DOHH2 (cell line): ENCODE measurements at regions not wholly inside any gene's neighbourhood (a gene's known extent, or its start where the extent isn't known, plus 50 kb on each side); places are given as distances from the start of the nearest gene placed in this dataset.

ENCODE experiments used
- H3F3A ChIP-seq: fragments of 200-600 bp; sonication (generic), shearing (Covaris generic); 2 replicates; pipeline ENCODE4 v1.6.0; 2016; ENCODE audit warnings: antibody characterized with exemption, mild to moderate bottlenecking; ENCODE audit not compliant: control insufficient read depth, insufficient read depth
- H3K27ac ChIP-seq: fragments of 200-600 bp; sonication (generic); 2 replicates; pipeline ENCODE4 v1.5.1; 2014; ENCODE audit warnings: low read depth, mild to moderate bottlenecking, low read length, moderate library complexity
- H3K27me3 ChIP-seq: fragments of 200-600 bp; sonication (generic); 2 replicates; pipeline ENCODE4 v1.6.1; 2014; ENCODE audit warnings: mild to moderate bottlenecking, low read length, mixed read lengths; ENCODE audit not compliant: control insufficient read depth
- H3K36me3 ChIP-seq: fragments of 200-600 bp; sonication (generic); 2 replicates; pipeline ENCODE4 v1.6.1; 2014; ENCODE audit warnings: mild to moderate bottlenecking, low read length, moderate library complexity, mixed read lengths; ENCODE audit not compliant: control insufficient read depth
- H3K4me1 ChIP-seq: fragments of 200-600 bp; sonication (generic); 2 replicates; pipeline ENCODE4 v1.6.1; 2014; ENCODE audit warnings: mild to moderate bottlenecking, low read length, mixed read lengths; ENCODE audit not compliant: control insufficient read depth
- H3K4me2 ChIP-seq: fragments of 200-600 bp; sonication (generic); 2 replicates; pipeline ENCODE4 v1.6.0; 2014; ENCODE audit warnings: mild to moderate bottlenecking, low read length, moderate library complexity
- H3K4me3 ChIP-seq: fragments of 200-600 bp; sonication (generic); 2 replicates; pipeline ENCODE4 v1.5.1; 2014; ENCODE audit warnings: mild to moderate bottlenecking, low read length, mixed read lengths
- H3K79me2 ChIP-seq: fragments of 200-600 bp; sonication (generic); 2 replicates; pipeline ENCODE4 v1.6.1; 2014; ENCODE audit warnings: mild to moderate bottlenecking, low read length, mixed read lengths; ENCODE audit not compliant: control insufficient read depth
- H3K9me2 ChIP-seq: fragments of 200-600 bp; sonication (generic); replicated peaks from 2 replicates; pipeline ENCODE4 v1.6.1; 2014; ENCODE audit warnings: mild to moderate bottlenecking, low read length, mixed read lengths; ENCODE audit not compliant: control insufficient read depth
- H3K9me3 ChIP-seq: fragments of 200-600 bp; sonication (generic); 2 replicates; pipeline ENCODE4 v1.6.1; 2014; ENCODE audit warnings: antibody characterized with exemption, low read length, mixed read lengths; ENCODE audit not compliant: control insufficient read depth, insufficient read depth
- H4K20me1 ChIP-seq: fragments of 200-600 bp; sonication (generic); 2 replicates; pipeline ENCODE4 v1.6.0; 2014; ENCODE audit warnings: low read depth, mild to moderate bottlenecking, antibody characterized with exemption, low read length, moderate library complexity; ENCODE audit not compliant: control insufficient read depth, insufficient read depth
- EZH2phosphoT487 ChIP-seq: fragments of 200-600 bp; sonication (generic); IDR thresholded peaks from 2 replicates; pipeline ENCODE4 v1.6.1; 2017; ENCODE audit warnings: borderline replicate concordance, mild to moderate bottlenecking, antibody characterized with exemption, low read length, moderate library complexity, mixed read lengths
- TF ChIP-seq, protein P1 (sequence below): fragments of 200-600 bp; sonication (generic); IDR thresholded peaks from one replicate; pipeline ENCODE4 v1.5.1; 2014; ENCODE audit warnings: antibody characterized with exemption, mild to moderate bottlenecking, low read depth, low read length; ENCODE audit not compliant: poor library complexity, severe bottlenecking

DNA sequence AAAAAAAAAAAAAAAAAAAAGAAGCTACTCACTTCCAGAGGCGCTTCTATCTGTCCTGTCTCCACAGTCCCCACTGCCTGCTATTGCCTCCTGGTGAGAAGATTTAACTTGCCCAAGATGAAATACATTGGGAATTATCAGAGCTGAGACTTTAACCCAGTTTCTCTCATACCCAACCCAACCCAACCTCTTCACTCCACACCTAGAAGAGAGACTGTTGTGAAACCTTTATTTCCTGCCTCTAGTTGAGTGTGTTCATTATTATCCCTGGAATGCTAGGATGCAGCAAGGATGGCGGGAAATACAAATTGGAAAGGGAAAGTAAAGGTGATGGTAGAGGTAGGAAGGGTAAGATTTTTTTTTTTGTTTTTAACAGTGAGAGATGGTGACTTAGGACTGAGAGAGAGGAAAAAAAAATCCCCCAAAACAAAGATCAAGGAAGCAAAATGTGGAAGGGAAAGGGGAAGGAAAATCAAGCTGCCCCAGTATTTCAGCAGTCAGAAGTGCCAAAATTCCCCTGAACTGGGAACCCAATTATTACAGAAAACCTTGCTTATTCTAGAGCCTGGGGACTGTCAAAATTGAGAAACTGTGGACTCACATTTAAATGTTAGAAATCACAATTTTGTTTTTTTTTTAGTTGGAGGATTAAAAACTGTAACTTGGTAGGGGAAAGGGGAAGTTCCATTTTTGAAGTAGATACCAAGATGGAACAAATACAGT lies 253.0 kb downstream of the PTTG2 start:
- no peak overlapping the region for H3K4me3 ChIP-seq
- H3K4me2 ChIP-seq: no peak overlapping the region
- no peaks in the 10 kb centered on the region for H3F3A ChIP-seq
- peaks cover 4% of the 10 kb centered on the region; the same call in 1 of the 2 replicates for H3K27me3 ChIP-seq
- H4K20me1 ChIP-seq: no peaks in the 10 kb centered on the region
- H3K36me3 ChIP-seq: no peaks in the 10 kb centered on the region
- no peaks in the 10 kb centered on the region for H3K79me2 ChIP-seq
- TF ChIP-seq EZH2phosphoT487: no peak
- TF ChIP-seq, protein P1, sequence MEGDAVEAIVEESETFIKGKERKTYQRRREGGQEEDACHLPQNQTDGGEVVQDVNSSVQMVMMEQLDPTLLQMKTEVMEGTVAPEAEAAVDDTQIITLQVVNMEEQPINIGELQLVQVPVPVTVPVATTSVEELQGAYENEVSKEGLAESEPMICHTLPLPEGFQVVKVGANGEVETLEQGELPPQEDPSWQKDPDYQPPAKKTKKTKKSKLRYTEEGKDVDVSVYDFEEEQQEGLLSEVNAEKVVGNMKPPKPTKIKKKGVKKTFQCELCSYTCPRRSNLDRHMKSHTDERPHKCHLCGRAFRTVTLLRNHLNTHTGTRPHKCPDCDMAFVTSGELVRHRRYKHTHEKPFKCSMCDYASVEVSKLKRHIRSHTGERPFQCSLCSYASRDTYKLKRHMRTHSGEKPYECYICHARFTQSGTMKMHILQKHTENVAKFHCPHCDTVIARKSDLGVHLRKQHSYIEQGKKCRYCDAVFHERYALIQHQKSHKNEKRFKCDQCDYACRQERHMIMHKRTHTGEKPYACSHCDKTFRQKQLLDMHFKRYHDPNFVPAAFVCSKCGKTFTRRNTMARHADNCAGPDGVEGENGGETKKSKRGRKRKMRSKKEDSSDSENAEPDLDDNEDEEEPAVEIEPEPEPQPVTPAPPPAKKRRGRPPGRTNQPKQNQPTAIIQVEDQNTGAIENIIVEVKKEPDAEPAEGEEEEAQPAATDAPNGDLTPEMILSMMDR: no peak
- no peaks in the 10 kb centered on the region for H3K9me3 ChIP-seq
- H3K27ac ChIP-seq: no peak overlapping the region
- H3K9me2 ChIP-seq: no peaks in the 10 kb centered on the region
- H3K4me1 ChIP-seq: no peaks in the 10 kb centered on the region

DNA sequence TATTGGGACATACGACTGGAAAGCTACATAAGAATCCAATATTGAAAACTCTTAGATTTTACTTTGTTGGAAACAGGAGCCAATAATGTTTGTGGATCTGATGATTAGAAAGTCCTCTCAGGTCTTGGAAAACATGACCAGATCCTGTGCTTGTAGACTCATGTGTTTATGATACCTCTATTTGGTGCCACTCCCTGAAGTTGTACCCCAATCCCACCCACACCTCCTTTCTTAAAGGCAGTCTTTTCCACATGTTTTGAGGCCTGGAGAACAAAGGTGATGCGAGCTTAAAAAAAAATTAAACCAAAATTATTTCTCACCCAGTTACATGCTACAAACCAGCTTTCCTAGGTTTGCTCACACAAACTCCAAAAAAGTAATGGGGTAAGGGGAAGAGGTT lies 262.7 kb downstream of the PTTG2 start:
- H3F3A ChIP-seq: no peaks in the 10 kb centered on the region
- no peaks in the 10 kb centered on the region for H3K79me2 ChIP-seq
- no peaks in the 10 kb centered on the region for H3K9me3 ChIP-seq
- no peaks in the 10 kb centered on the region for H3K36me3 ChIP-seq
- H3K4me2 ChIP-seq: no peak overlapping the region
- peaks cover under 1% of the 10 kb centered on the region; the same call in 1 of the 2 replicates for H3K27me3 ChIP-seq
- no peak overlapping the region for H3K27ac ChIP-seq
- TF ChIP-seq, protein P1: no peak
- H3K9me2 ChIP-seq: no peaks in the 10 kb centered on the region
- H3K4me3 ChIP-seq: no peak overlapping the region
- H3K4me1 ChIP-seq: no peaks in the 10 kb centered on the region
- H4K20me1 ChIP-seq: no peaks in the 10 kb centered on the region

DNA sequence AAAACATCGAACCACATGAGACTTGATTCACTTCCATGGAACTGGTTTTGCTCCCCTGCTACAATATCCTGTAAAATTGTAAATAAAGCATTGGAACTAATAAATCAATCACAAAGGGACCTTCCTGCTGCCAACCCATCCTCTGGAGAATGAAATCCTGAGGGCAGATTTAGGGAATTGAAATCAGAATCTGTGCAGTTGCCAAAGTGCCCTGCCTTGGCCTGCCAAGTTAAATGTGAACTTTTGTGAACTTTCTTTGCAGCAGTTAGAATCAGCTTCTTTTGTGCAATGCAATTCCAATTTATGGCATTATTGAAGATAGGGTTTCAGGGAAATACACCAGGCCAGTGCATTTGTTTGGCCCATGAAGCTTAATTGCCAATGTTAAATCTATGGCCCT lies 263.1 kb downstream of the PTTG2 start:
- Histone ChIP-seq H3K9me3 (no peaks in the 10 kb centered on the region), H3K9me2 (no peaks in the 10 kb centered on the region), H3K4me2 (no peak overlapping the region), H3F3A (no peaks in the 10 kb centered on the region), H3K4me3 (no peak overlapping the region), H3K27me3 (no peaks in the 10 kb centered on the region), H3K27ac (no peak overlapping the region), H3K4me1 (no peaks in the 10 kb centered on the region), H3K79me2 (no peaks in the 10 kb centered on the region), H4K20me1 (no peaks in the 10 kb centered on the region), H3K36me3 (no peaks in the 10 kb centered on the region)
- TF ChIP-seq EZH2phosphoT487: no peak
- TF ChIP-seq, protein P1: no peak
